Muscle layer of colon (tissue), 2 donors: ENCODE measurements at regions not wholly inside any gene's neighbourhood (a gene's known extent, or its start where the extent isn't known, plus 50 kb on each side); places are given as distances from the start of the nearest gene placed in this dataset.
"Not testable (repeated sequence)": the region's sequence is repeated elsewhere in the genome, so short reads cannot be mapped to it uniquely, and the experiment has no call there.

Source experiments
- H3K27ac ChIP-seq: one replicate; pipeline ENCODE4 v1.7.0; 2013; ENCODE audit warnings: low read depth, mild to moderate bottlenecking, low read length, moderate library complexity
- H3K27me3 ChIP-seq, 2 donors: one replicate each; pipeline ENCODE4 v1.7.0; 2013; ENCODE audit warnings: low read length in 2 of 2, mild to moderate bottlenecking in 2 of 2; ENCODE audit not compliant: insufficient read depth in 2 of 2, control insufficient read depth in 1 of 2
- H3K36me3 ChIP-seq: one replicate; pipeline ENCODE4 v1.7.0; 2013; ENCODE audit warnings: mild to moderate bottlenecking, low read length; ENCODE audit not compliant: insufficient read depth
- H3K4me1 ChIP-seq: one replicate; pipeline ENCODE4 v1.7.0; 2013; ENCODE audit warnings: mild to moderate bottlenecking, low read length; ENCODE audit not compliant: insufficient read depth
- H3K4me3 ChIP-seq, 2 donors: one replicate each; pipeline ENCODE4 v1.7.0; 2013; ENCODE audit warnings: low read length in 2 of 2, low read depth in 1 of 2, mild to moderate bottlenecking in 1 of 2, moderate library complexity in 1 of 2
- H3K9ac ChIP-seq: one replicate; pipeline ENCODE4 v1.7.0; 2013; ENCODE audit warnings: low read length
- H3K9me3 ChIP-seq: one replicate; pipeline ENCODE4 v1.7.0; 2013; ENCODE audit warnings: mild to moderate bottlenecking, low read length
- donor health status: abdominal sarcoma.
- donor health status: Adenocarcinoma of cecum.

DNA sequence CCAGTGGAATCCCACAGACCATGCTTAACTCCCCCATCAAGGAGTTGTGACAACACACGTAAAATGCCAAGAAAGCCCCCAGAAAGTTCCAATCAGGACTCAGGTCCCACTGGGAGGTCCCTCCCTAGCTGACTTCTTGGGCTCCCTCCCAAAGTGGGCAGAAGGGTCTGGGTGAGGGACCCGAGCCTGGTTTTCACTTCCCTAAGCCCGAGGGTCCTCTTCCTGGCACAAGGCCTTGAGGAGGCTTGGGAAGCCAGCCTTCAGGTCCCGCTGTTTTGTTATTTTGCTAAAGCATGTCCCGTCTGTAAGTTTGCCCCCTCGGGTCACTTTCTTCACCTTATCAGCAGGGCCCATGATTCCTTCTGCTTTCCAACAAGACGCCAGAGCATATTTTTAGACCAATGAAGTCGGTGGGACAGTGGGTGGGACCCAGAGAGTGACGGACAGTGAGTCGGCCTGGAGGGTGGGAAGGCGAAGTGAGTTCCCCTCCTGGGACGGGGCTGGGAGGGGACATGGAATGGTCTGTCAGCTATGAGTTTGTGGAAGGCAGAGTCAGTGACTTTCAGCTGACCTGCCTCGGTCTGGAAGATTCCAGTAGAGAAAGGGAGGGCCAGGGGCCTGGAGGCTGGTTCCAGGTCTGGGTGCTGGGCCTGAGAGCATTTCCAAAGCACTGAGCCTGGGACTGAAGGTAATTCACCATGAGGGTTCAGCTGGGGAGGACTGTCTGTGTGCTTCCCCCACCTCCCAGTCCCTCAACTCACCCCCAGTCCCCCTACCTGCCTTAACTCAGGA lies 261.3 kb downstream of the GOLGA6L6 start:
- H3K4me3 ChIP-seq, H3K27me3 ChIP-seq, H3K9me3 ChIP-seq, H3K36me3 ChIP-seq, H3K9ac ChIP-seq, H3K27ac ChIP-seq, H3K4me1 ChIP-seq: not testable (repeated sequence)

DNA sequence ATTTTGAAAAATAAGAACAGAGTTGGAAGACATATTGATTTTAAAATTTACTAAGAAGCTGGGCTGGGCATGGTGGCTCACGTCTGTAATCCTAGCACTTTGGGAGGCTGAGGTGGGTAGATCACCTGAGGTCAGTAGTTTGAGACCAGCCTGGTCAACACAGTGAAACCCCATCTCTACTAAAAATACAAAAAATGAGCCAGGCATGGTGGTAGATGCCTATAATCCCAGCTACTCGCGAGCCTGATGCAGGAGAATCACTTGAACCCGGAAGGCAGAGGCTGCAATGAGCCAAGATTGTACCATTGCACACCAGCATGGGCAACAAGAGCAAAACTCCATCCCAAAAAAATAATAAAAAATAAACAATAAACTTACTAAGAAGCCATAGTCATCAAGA lies 262.5 kb downstream of the GOLGA6L6 start:
- H3K27ac ChIP-seq, H3K36me3 ChIP-seq, H3K4me1 ChIP-seq, H3K4me3 ChIP-seq, H3K9me3 ChIP-seq, H3K27me3 ChIP-seq, H3K9ac ChIP-seq: not testable (repeated sequence)

DNA sequence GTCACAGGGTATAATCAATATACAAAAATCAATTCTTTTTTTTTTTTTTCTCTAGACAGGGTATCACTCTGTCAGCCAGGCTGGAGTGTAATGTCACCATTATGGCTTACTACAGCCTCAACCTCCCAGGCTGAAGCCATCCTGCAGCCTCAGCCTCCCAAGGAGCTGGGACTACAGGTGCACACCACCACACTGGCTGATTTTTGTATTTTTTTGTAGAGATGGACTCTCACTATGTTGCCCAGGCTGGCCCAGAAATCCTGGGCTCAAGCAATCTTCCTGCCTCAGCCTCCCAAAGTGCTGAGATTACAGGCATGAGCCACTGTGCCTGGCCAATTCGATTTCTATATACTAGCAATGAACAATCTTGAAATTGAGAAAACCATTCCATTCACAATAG lies 263.2 kb downstream of the GOLGA6L6 start:
- H3K36me3 ChIP-seq, H3K27me3 ChIP-seq, H3K9ac ChIP-seq, H3K4me1 ChIP-seq, H3K27ac ChIP-seq, H3K9me3 ChIP-seq, H3K4me3 ChIP-seq: not testable (repeated sequence)

DNA sequence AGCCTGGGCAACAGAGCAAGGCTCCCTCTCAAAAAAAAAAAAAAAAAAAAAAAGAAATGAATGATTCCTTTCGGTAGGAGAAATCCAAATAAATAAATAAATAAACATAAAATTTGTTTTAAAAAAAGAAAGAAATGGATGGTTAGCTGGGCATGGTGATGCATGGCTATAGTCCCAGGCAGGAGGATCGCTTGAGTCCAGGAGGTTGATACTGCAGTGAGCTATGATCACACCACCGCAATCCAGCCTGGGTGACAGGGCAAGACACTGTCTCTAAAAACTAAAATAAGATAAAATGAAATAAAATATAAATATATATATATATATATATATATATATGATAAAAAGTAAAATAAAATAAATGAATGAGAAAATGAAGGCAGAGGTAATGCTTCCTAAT lies 264.1 kb downstream of the GOLGA6L6 start:
- H3K4me3 ChIP-seq, H3K27ac ChIP-seq, H3K36me3 ChIP-seq, H3K27me3 ChIP-seq, H3K9ac ChIP-seq, H3K4me1 ChIP-seq, H3K9me3 ChIP-seq: not testable (repeated sequence)

DNA sequence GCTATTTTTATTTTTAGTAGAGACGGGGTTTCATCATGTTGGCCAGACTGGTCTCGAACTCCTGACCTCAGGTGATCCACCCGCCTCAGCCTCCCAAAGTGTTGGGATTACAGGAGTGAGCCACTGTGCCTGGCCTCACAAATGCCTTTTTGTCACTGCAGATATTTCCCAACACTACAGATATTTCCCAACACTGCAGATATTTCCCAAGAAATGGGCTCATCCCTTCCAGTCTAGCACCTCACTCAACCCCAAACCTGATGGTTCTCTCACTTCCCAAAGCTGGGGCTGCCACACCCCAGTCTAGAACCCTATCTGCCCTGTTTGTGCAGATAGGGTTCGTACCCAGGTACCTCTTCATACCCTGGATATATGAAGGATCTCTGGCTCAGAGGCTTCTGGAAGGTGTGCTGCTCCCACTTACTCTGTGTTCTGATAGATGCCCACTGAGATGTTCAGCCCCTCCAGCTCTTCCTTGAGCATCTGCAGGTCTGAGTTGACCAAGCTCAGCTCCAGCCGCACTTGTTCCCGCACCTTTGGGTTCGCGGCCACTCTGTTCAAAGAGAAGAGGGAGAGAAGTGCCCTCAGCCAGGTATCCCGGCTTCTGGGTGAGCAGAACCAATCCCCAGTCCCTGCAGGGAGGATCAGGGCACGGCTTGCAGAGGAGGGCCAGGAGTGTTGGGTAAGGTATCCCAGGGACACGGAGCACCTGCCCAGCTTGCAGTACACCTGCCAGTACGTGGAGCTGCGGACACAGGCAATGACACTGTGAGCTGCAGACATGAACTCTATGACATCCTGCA lies 265.1 kb downstream of the GOLGA6L6 start:
- not testable (repeated sequence) for H3K9ac ChIP-seq, H3K36me3 ChIP-seq, H3K27ac ChIP-seq, H3K4me1 ChIP-seq, H3K9me3 ChIP-seq, H3K27me3 ChIP-seq, H3K4me3 ChIP-seq

DNA sequence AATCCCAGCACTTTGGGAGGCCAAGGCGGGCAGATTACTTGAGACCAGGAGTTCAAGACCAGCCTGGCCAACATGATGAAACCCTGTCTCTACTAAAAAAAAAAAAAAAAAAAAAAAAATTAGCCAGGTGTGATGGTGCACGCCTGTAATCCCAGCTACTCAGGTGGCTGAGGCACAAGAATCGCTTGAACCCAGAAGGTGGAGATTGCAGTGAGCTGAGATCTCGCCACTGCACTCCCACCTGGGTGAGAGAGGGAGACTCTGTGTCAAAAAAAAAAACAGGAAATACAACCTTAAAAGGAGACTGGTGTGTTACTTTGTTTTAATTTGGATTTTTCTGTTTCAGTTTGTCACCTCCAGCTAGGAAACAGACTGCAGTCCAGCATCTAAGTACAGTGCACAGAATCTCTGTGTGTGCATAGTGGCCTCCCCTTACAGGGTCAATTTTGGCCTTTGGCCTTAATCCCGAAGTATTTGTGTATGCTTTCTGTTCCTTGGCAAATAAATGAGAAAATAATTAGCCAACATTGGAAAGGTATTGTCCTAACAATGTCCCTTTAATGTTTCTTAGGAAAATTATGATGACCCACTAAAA lies 266.1 kb downstream of the GOLGA6L6 start:
- not testable (repeated sequence) for H3K9me3 ChIP-seq, H3K4me1 ChIP-seq, H3K27me3 ChIP-seq, H3K36me3 ChIP-seq, H3K9ac ChIP-seq, H3K4me3 ChIP-seq, H3K27ac ChIP-seq

DNA sequence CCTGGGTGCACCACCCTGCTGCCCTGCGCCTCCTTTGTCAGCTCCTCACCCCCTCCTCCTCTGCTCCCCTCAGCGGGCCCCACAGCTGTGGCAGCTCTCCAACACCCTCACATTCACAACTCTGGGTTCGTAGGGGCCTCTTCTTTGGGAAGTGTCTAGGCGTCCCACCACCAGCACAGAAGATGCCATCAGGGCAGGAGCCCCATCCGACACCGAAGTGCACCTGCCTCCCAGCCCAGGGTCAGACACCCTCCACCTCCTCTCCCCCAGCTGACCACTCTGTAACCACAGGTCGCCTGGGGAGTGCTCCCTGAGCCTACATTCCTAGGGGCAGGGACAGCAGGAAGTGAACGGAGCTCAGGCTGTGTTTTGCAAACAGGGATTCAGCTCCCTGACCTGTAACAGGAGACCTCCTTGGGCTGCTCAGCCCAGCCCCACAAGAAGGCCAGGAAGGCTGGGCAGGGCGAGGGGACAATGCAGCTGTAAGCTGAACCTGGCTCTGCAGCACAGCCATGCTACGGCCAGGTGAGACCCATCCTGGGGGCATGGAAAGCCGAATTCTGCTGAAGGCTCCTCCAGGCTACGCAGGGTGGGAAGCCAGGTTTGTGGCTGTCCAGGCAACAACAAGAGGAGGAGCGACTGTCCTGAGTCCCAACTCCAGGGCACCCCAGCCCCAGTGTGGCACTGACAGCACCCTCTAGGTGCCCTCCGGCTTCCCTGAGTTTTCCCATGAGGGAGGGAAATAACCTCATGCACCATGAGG lies 269.0 kb downstream of the GOLGA6L6 start:
- Histone ChIP-seq H3K4me3 (no peak overlapping the region), H3K9ac (no peak overlapping the region), H3K36me3 (no peaks in the 10 kb centered on the region), H3K9me3 (no peaks in the 10 kb centered on the region), H3K27ac (no peak overlapping the region), H3K27me3 (peaks cover 0 to 5% of the 10 kb centered on the region in 2 donors), H3K4me1 (no peaks in the 10 kb centered on the region)

DNA sequence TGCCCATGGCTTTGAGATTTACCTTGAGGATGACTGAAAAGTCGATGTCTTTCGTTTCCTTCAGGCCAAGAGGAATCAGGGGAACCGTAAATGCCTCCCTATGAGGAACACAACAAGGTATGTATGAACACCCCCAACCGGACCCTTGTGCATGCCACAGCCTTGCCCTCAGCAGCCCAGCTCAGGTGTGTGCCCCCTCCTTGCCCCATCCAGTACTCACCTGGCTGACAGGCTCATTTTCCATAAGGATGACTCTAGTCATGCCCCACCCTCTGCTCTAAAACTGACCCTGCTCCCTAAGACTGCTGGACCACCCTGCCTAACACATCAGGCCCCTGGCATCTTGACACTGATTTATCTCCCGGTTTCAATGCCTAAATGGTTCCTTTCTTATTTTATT lies 270.0 kb downstream of the GOLGA6L6 start:
- no peak overlapping the region for H3K9ac ChIP-seq
- H3K27me3 ChIP-seq: peaks cover 0 to 2% of the 10 kb centered on the region in 2 donors
- no peak overlapping the region for H3K4me3 ChIP-seq
- no peaks in the 10 kb centered on the region for H3K9me3 ChIP-seq
- H3K4me1 ChIP-seq: no peaks in the 10 kb centered on the region
- no peak overlapping the region for H3K27ac ChIP-seq
- no peaks in the 10 kb centered on the region for H3K36me3 ChIP-seq

DNA sequence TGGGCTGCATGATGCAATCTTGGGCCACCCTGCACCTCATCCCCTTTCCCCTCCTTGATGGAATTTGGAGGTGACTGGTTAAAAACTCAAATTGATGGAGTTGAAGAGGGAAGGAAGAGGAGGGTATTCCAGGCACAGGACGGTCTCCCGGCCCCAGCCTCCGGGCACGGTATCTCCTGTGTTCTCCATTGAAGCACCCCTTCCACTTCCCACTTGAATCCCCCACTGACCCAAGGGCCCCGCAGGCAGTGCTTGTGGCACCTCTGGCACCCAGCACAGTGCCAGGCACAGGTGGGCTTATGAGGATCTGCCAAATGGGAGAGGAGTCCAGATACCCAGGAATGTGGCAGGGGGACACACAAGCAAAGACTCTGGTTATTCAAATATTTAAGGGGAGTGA lies 271.6 kb downstream of the GOLGA6L6 start:
- not testable (repeated sequence) for H3K9ac ChIP-seq, H3K36me3 ChIP-seq, H3K27me3 ChIP-seq, H3K4me3 ChIP-seq, H3K27ac ChIP-seq, H3K4me1 ChIP-seq, H3K9me3 ChIP-seq

DNA sequence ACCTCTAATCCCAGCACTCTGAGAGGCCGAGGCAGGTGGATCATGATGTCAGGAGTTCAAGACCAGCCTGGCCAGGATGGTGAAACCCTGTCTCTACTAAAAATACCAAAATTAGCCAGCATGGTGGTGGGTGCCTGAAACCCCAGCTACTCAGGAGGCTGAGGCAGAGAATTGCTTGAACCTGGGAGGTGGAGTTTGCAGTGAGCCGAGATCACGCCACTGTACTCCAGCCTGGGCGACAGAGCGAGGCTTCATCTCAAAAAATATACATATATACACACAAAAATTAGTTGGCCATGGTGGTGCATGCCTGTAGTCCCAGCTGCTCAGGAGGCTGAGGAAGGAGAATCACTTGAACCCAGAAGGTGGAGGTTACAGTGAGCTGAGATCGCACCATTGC lies 273.6 kb downstream of the GOLGA6L6 start:
- not testable (repeated sequence) for H3K36me3 ChIP-seq, H3K4me1 ChIP-seq, H3K27me3 ChIP-seq, H3K9ac ChIP-seq, H3K4me3 ChIP-seq, H3K27ac ChIP-seq, H3K9me3 ChIP-seq

DNA sequence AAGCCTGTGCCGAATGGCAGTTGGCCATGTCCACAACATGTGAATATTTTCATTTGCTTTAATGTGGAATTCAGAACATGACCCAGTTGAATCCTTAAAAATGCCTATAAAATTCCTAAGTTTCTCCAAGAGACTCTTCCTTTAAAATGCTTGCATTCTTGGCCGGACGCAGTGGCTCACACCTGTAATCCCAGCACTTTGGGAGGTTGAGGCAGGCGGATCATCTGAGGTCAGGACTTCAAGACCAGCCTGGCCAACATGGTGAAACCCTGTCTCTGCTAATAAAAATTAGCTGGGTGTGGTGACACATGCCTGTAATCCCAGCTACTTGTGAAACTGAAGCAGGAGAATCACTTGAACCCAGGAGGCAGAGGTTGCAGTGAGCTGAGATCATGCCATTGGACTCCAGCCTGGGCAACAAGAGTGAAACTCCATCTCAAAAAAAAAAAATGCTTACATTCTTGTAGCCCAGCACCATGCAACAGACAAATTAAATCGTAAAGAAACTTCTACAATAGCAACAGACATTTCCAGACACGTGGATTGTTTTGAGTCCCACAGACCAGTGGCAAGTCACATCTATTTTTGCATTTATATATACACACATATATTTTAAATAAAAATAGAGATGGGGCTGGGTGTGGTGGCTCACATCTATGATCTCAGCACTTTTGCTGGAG lies 274.4 kb downstream of the GOLGA6L6 start:
- H3K4me1 ChIP-seq: not testable (repeated sequence)

More for the DNA sequence above, 274.4 kb downstream of the GOLGA6L6 start:
- not testable (repeated sequence) for H3K36me3 ChIP-seq, H3K9me3 ChIP-seq, H3K27me3 ChIP-seq, H3K4me3 ChIP-seq, H3K9ac ChIP-seq, H3K27ac ChIP-seq
